Lower leg skin (tissue), 3 donors: ENCODE measurements at regions not wholly inside any gene's neighbourhood (a gene's known extent, or its start where the extent isn't known, plus 50 kb on each side); places are given as distances from the start of the nearest gene placed in this dataset.

Experiments used
- POLR2A ChIP-seq, 2 donors: fragments of 450-650 bp; IDR thresholded peaks; one replicate each; pipeline ENCODE4 v1.6.1; 2016 to 2017; ENCODE audit warnings: antibody characterized with exemption in 2 of 2, mild to moderate bottlenecking in 1 of 2, moderate library complexity in 1 of 2
- TF ChIP-seq, protein P1 (sequence below), 3 donors: fragments of 450-650 bp; IDR thresholded peaks; one replicate each; pipeline ENCODE4 v1.5.1; 2016; ENCODE audit warnings: antibody characterized with exemption in 3 of 3, mild to moderate bottlenecking in 3 of 3, moderate library complexity in 2 of 3

DNA sequence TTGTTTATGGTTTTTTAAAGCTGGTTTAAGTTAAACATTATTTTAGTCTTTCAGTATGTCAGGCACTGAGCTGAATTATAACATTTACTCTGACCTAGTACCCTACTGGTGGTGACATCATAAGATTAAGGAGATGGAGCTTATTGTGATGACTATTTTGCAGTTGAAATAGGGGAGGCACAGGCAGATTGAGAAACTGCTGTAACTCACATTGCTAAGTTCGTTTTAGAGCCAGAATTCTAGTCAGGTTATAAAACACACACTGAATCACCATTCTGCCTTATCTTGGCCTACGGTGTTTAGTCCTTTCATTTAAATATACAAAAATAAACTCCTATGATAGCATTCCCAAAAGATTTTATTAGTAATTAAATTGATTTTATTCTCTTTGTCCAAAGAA lies 584.1 kb downstream of the TFAP2A start:
- TF ChIP-seq, protein P1, sequence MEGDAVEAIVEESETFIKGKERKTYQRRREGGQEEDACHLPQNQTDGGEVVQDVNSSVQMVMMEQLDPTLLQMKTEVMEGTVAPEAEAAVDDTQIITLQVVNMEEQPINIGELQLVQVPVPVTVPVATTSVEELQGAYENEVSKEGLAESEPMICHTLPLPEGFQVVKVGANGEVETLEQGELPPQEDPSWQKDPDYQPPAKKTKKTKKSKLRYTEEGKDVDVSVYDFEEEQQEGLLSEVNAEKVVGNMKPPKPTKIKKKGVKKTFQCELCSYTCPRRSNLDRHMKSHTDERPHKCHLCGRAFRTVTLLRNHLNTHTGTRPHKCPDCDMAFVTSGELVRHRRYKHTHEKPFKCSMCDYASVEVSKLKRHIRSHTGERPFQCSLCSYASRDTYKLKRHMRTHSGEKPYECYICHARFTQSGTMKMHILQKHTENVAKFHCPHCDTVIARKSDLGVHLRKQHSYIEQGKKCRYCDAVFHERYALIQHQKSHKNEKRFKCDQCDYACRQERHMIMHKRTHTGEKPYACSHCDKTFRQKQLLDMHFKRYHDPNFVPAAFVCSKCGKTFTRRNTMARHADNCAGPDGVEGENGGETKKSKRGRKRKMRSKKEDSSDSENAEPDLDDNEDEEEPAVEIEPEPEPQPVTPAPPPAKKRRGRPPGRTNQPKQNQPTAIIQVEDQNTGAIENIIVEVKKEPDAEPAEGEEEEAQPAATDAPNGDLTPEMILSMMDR (IDR thresholded peaks at IDR 0.05), result no peak
- no peak for TF ChIP-seq POLR2A (IDR thresholded peaks at IDR 0.05)
